ENCODE measurements at regions not wholly inside any gene's neighbourhood (a gene's known extent, or its start where the extent isn't known, plus 50 kb on each side); places are given as distances from the start of the nearest gene placed in this dataset.

DNA sequence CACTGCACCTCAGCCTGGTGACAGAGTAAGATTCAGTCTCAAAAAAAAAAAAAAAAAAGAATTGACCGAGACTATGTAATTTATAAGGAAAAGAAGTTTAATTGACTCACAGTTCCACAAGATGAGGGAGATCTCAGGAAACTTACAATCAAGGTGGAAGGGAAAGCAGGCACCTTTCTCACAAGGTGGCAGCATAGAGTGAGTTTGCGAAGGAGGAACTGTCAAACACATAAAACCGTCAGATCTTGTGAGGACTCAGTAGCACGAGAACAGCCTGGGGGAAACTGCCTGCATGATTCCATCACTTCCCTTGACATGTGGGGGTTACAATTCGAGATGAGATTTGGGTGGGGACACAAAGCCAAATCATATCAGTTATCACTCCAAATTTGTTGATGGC is 380.9 kb downstream of the EDEM1 start:
- no peak overlapping the region for H2AFZ ChIP-seq (ENCODE audit: low read depth, low read length, severe bottlenecking)
- TF ChIP-seq, protein P1, sequence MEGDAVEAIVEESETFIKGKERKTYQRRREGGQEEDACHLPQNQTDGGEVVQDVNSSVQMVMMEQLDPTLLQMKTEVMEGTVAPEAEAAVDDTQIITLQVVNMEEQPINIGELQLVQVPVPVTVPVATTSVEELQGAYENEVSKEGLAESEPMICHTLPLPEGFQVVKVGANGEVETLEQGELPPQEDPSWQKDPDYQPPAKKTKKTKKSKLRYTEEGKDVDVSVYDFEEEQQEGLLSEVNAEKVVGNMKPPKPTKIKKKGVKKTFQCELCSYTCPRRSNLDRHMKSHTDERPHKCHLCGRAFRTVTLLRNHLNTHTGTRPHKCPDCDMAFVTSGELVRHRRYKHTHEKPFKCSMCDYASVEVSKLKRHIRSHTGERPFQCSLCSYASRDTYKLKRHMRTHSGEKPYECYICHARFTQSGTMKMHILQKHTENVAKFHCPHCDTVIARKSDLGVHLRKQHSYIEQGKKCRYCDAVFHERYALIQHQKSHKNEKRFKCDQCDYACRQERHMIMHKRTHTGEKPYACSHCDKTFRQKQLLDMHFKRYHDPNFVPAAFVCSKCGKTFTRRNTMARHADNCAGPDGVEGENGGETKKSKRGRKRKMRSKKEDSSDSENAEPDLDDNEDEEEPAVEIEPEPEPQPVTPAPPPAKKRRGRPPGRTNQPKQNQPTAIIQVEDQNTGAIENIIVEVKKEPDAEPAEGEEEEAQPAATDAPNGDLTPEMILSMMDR (IDR thresholded peaks at IDR 0.05; ENCODE audit: insufficient read depth, low read length, poor library complexity, severe bottlenecking): no peak
- no peak for TF ChIP-seq EZH2phosphoT487 (conservative IDR thresholded peaks at IDR 0.05; ENCODE audit: low read length)
- H3K27ac ChIP-seq (ENCODE audit: low read depth, low read length): no peak overlapping the region
- H3K9ac ChIP-seq (ENCODE audit: low read length): no peak overlapping the region
- H3K36me3 ChIP-seq (ENCODE audit: low read length): no peaks in the 10 kb centered on the region
- H3K27me3 ChIP-seq (ENCODE audit: low read length): no peaks in the 10 kb centered on the region
- no peak overlapping the region for H3K4me2 ChIP-seq (ENCODE audit: low read depth, low read length, poor library complexity, severe bottlenecking)
- H3K4me3 ChIP-seq (ENCODE audit: insufficient read depth, low read length, poor library complexity, severe bottlenecking): no peak overlapping the region
- no peaks in the 10 kb centered on the region for H3K9me3 ChIP-seq (ENCODE audit: insufficient read depth, low read length)
- no peaks in the 10 kb centered on the region for H3K79me2 ChIP-seq (ENCODE audit: insufficient read depth, low read length)
- H4K20me1 ChIP-seq (ENCODE audit: low read depth, low read length): no peaks in the 10 kb centered on the region
- no peaks in the 10 kb centered on the region for H3K9me2 ChIP-seq (replicated peaks; ENCODE audit: insufficient read depth, low read length)
- no peaks in the 10 kb centered on the region for H3F3A ChIP-seq (ENCODE audit: insufficient read depth)

DNA sequence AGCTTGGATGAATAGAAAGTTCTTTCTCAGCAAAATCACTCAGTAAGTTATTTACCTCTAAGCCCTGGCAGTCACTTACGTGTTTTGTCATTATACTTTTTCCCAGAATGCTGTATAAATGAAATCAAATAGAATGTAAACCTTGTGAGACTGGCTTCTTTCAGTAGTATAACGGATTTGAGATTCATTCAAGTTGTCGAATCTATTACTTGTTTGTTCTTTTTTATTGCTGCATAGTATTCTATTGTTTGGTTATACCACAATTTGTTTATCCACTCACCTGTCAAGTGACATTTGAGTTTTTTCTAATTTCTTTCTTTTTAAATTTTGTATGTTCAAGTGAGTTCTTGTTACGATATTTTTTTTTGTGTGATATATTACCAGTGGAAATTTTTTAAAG is 381.6 kb downstream of the EDEM1 start:
- Histone ChIP-seq H3K79me2 (ENCODE audit: insufficient read depth, low read length) (no peaks in the 10 kb centered on the region), H3K27ac (ENCODE audit: low read depth, low read length) (no peak overlapping the region), H3K9ac (ENCODE audit: low read length) (no peak overlapping the region), H4K20me1 (ENCODE audit: low read depth, low read length) (no peaks in the 10 kb centered on the region), H3K9me3 (ENCODE audit: insufficient read depth, low read length) (no peaks in the 10 kb centered on the region), H3K27me3 (ENCODE audit: low read length) (no peaks in the 10 kb centered on the region), H2AFZ (ENCODE audit: low read depth, low read length, severe bottlenecking) (no peak overlapping the region), H3F3A (ENCODE audit: insufficient read depth) (no peaks in the 10 kb centered on the region), H3K4me2 (ENCODE audit: low read depth, low read length, poor library complexity, severe bottlenecking) (no peak overlapping the region), H3K9me2 (replicated peaks; ENCODE audit: insufficient read depth, low read length) (no peaks in the 10 kb centered on the region), H3K4me3 (ENCODE audit: insufficient read depth, low read length, poor library complexity, severe bottlenecking) (no peak overlapping the region), H3K36me3 (ENCODE audit: low read length) (no peaks in the 10 kb centered on the region)
- TF ChIP-seq, protein P1 (IDR thresholded peaks at IDR 0.05; ENCODE audit: insufficient read depth, low read length, poor library complexity, severe bottlenecking): no peak
- no peak for TF ChIP-seq EZH2phosphoT487 (conservative IDR thresholded peaks at IDR 0.05; ENCODE audit: low read length)

DNA sequence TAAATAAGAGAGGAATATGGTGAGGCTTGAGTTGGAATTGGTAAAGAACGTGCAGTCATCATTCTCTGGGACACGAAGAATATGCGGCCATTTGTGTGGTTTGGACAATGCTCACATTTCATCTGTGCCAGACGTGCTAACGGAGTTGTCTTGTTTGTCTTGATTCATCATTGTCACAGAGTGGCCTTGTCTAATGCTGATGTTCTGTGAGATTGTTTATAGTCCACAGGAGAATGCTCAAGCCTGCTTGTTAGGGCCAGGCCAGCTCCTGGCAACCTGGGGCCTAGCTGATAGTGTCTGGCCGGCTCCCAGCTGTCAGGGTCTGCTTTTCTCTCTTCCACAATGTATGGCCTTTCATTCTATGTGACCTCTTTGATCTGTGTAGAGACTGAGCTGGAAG is 384.7 kb downstream of the EDEM1 start:
- Histone ChIP-seq H3K36me3 (ENCODE audit: low read length) (no peaks in the 10 kb centered on the region), H2AFZ (ENCODE audit: low read depth, low read length, severe bottlenecking) (no peak overlapping the region), H3K9me2 (replicated peaks; ENCODE audit: insufficient read depth, low read length) (no peaks in the 10 kb centered on the region), H4K20me1 (ENCODE audit: low read depth, low read length) (no peaks in the 10 kb centered on the region), H3K27me3 (ENCODE audit: low read length) (no peaks in the 10 kb centered on the region), H3K9ac (ENCODE audit: low read length) (no peak overlapping the region), H3K4me3 (ENCODE audit: insufficient read depth, low read length, poor library complexity, severe bottlenecking) (no peak overlapping the region), H3F3A (ENCODE audit: insufficient read depth) (no peaks in the 10 kb centered on the region), H3K79me2 (ENCODE audit: insufficient read depth, low read length) (no peaks in the 10 kb centered on the region), H3K4me2 (ENCODE audit: low read depth, low read length, poor library complexity, severe bottlenecking) (no peak overlapping the region), H3K9me3 (ENCODE audit: insufficient read depth, low read length) (no peaks in the 10 kb centered on the region), H3K27ac (ENCODE audit: low read depth, low read length) (no peak overlapping the region)
- TF ChIP-seq, protein P1 (IDR thresholded peaks at IDR 0.05; ENCODE audit: insufficient read depth, low read length, poor library complexity, severe bottlenecking): no peak
- no peak for TF ChIP-seq EZH2phosphoT487 (conservative IDR thresholded peaks at IDR 0.05; ENCODE audit: low read length)
